Hematopoietic multipotent progenitor cell (in vitro differentiated cells): ENCODE measurements at regions not wholly inside any gene's neighbourhood (a gene's known extent, or its start where the extent isn't known, plus 50 kb on each side); places are given as distances from the start of the nearest gene placed in this dataset.

ENCODE experiments used
- DNase-seq, 3 donors: peaks; one replicate each; pipeline ENCODE4 v3.0.0-alpha.2; 2011 to 2015; ENCODE audit warnings: low read depth in 2 of 3, low spot score in 2 of 3

GRCh38 chr17:77320044-77320440 lies 179.3 kb downstream of the SEC14L1 start:
- no peak for DNase-seq

- no peak for DNase-seq
These were observed 179.9 kb downstream of the SEC14L1 start for GRCh38 chr17:77320485-77321256.

- DNase-seq: no peak
These were observed 181.1 kb downstream of the SEC14L1 start for GRCh38 chr17:77321649-77322513.

GRCh38 chr17:77322514-77323412 lies 182.0 kb downstream of the SEC14L1 start:
- no peak for DNase-seq

GRCh38 chr17:77323413-77324171 lies 182.8 kb downstream of the SEC14L1 start:
- no peak for DNase-seq

GRCh38 chr17:77324227-77324626 lies 183.5 kb downstream of the SEC14L1 start:
- DNase-seq: no peak

- no peak for DNase-seq
These were observed 184.9 kb downstream of the SEC14L1 start for GRCh38 chr17:77325577-77326075.

- no peak for DNase-seq
These were observed 185.4 kb downstream of the SEC14L1 start for GRCh38 chr17:77326076-77326591.

- DNase-seq: no peak
These were observed 185.9 kb downstream of the SEC14L1 start for GRCh38 chr17:77326636-77327035.

GRCh38 chr17:77327181-77327565 lies 186.4 kb downstream of the SEC14L1 start:
- DNase-seq: no peak

GRCh38 chr17:77327566-77328464 lies 187.0 kb downstream of the SEC14L1 start:
- no peak for DNase-seq

GRCh38 chr17:77328823-77329740 lies 188.3 kb downstream of the SEC14L1 start:
- no peak for DNase-seq

- DNase-seq: no peak
These were observed 189.2 kb downstream of the SEC14L1 start for GRCh38 chr17:77329741-77330531.

GRCh38 chr17:77330602-77331081 lies 189.9 kb downstream of the SEC14L1 start:
- no peak for DNase-seq

- peak; percentile 90 to 95 (median 91) for DNase-seq
These were observed 190.6 kb downstream of the SEC14L1 start for GRCh38 chr17:77331301-77331864.
